OCI-LY1 (cell line): ENCODE measurements at regions not wholly inside any gene's neighbourhood (a gene's known extent, or its start where the extent isn't known, plus 50 kb on each side); places are given as distances from the start of the nearest gene placed in this dataset.

Experiments used
- H2AFZ ChIP-seq: fragments of 200-600 bp; sonication (generic), shearing (Covaris generic); 2 replicates; pipeline ENCODE4 v1.6.0; 2014; ENCODE audit warnings: antibody characterized with exemption, mild to moderate bottlenecking, low read length
- H3F3A ChIP-seq: fragments of 200-600 bp; sonication (generic), shearing (Covaris generic); 2 replicates; pipeline ENCODE4 v1.6.0; 2014; ENCODE audit warnings: mild to moderate bottlenecking, antibody characterized with exemption, low read length, moderate library complexity; ENCODE audit not compliant: insufficient read depth
- H3K27ac ChIP-seq: fragments of 200-600 bp; sonication (generic); 2 replicates; pipeline ENCODE4 v1.5.1; 2014; ENCODE audit warnings: low read length, mixed run types, mild to moderate bottlenecking, low read depth; ENCODE audit not compliant: poor library complexity, severe bottlenecking
- H3K27me3 ChIP-seq: fragments of 200-600 bp; sonication (generic); 2 replicates; pipeline ENCODE4 v1.6.0; 2014; ENCODE audit warnings: antibody characterized with exemption, mild to moderate bottlenecking, low read length, moderate library complexity; ENCODE audit not compliant: insufficient read depth
- H3K36me3 ChIP-seq: fragments of 200-600 bp; sonication (generic); 2 replicates; pipeline ENCODE4 v1.6.1; 2014; ENCODE audit warnings: mild to moderate bottlenecking, antibody characterized with exemption, low read length, moderate library complexity, mixed read lengths; ENCODE audit not compliant: insufficient read depth
- H3K4me1 ChIP-seq: fragments of 200-600 bp; sonication (generic); 2 replicates; pipeline ENCODE4 v1.5.1; 2014; ENCODE audit warnings: mild to moderate bottlenecking, low read length, moderate library complexity; ENCODE audit not compliant: insufficient read depth, severe bottlenecking
- H3K4me2 ChIP-seq: fragments of 200-600 bp; sonication (generic), shearing (Covaris generic); 2 replicates; pipeline ENCODE4 v1.6.1; 2014; ENCODE audit warnings: low read length
- H3K4me3 ChIP-seq: fragments of 200-600 bp; sonication (generic); 2 replicates; pipeline ENCODE4 v1.5.1; 2014; ENCODE audit warnings: low read length, low read depth, mild to moderate bottlenecking, mixed read lengths; ENCODE audit not compliant: poor library complexity, severe bottlenecking
- H3K79me2 ChIP-seq: fragments of 200-600 bp; shearing (Covaris generic); 2 replicates; pipeline ENCODE4 v1.6.1; 2016; ENCODE audit warnings: mixed run types, low read length, mixed read lengths; ENCODE audit not compliant: insufficient read depth
- H3K9ac ChIP-seq: fragments of 200-600 bp; sonication (generic), shearing (Covaris generic); 2 replicates; pipeline ENCODE4 v1.6.1; 2014; ENCODE audit warnings: mild to moderate bottlenecking, low read length, mixed read lengths
- H3K9me2 ChIP-seq: fragments of 200-600 bp; sonication (generic), shearing (Covaris generic); 2 replicates; pipeline ENCODE4 v1.6.1; 2014; ENCODE audit warnings: low read depth, mild to moderate bottlenecking, low read length, mixed read lengths
- H3K9me3 ChIP-seq: fragments of 200-600 bp; shearing (Covaris generic); 2 replicates; pipeline ENCODE4 v1.6.1; 2014; ENCODE audit warnings: low read length, mixed read lengths
- H4K20me1 ChIP-seq: fragments of 200-600 bp; sonication (generic), shearing (Covaris generic); 2 replicates; pipeline ENCODE4 v1.6.0; 2016; ENCODE audit warnings: mild to moderate bottlenecking, low read length; ENCODE audit not compliant: insufficient read depth
- EZH2 ChIP-seq: fragments of 200-600 bp; sonication (generic), shearing (Covaris generic); IDR thresholded peaks from 2 replicates; pipeline ENCODE4 v1.8.0; 2017; ENCODE audit warnings: borderline replicate concordance, mixed run types, mild to moderate bottlenecking, antibody characterized with exemption, low read length, moderate library complexity, mixed read lengths
- TF ChIP-seq, protein P1 (sequence below): fragments of 200-600 bp; sonication (generic), shearing (Covaris generic); IDR thresholded peaks from 2 replicates; pipeline ENCODE4 v1.5.1; 2017; ENCODE audit warnings: mild to moderate bottlenecking, antibody characterized with exemption, low read length, moderate library complexity, mixed read lengths

DNA sequence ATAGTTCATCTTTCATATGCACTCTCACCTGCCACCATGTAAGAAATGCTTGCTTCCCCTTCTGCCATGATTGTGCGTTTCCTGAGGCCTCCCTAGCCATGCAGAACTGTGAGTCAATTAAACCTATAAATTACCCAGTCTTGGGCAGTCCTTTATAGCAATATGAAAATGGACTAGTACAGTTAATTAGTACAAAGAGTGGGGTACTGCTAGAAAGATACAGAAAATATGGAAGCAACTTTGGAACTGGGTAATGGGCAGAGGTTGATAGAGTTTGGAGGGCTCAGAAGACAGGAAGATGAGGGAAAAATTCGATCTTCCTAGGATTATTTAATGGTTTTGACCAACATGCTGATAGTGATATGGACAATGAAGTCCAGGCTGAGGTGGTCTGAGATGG is 246.9 kb downstream of the CGGBP1 start:
- Histone ChIP-seq H3K9me2 (no peaks in the 10 kb centered on the region), H3K36me3 (no peaks in the 10 kb centered on the region), H3K4me3 (no peak overlapping the region), H3K27me3 (no peaks in the 10 kb centered on the region), H3F3A (no peaks in the 10 kb centered on the region), H3K4me1 (no peaks in the 10 kb centered on the region), H3K9ac (no peak overlapping the region), H2AFZ (no peak overlapping the region), H3K4me2 (no peak overlapping the region), H3K9me3 (no peaks in the 10 kb centered on the region), H3K79me2 (no peaks in the 10 kb centered on the region), H4K20me1 (no peaks in the 10 kb centered on the region), H3K27ac (no peak overlapping the region)
- no peak for TF ChIP-seq EZH2
- TF ChIP-seq, protein P1, sequence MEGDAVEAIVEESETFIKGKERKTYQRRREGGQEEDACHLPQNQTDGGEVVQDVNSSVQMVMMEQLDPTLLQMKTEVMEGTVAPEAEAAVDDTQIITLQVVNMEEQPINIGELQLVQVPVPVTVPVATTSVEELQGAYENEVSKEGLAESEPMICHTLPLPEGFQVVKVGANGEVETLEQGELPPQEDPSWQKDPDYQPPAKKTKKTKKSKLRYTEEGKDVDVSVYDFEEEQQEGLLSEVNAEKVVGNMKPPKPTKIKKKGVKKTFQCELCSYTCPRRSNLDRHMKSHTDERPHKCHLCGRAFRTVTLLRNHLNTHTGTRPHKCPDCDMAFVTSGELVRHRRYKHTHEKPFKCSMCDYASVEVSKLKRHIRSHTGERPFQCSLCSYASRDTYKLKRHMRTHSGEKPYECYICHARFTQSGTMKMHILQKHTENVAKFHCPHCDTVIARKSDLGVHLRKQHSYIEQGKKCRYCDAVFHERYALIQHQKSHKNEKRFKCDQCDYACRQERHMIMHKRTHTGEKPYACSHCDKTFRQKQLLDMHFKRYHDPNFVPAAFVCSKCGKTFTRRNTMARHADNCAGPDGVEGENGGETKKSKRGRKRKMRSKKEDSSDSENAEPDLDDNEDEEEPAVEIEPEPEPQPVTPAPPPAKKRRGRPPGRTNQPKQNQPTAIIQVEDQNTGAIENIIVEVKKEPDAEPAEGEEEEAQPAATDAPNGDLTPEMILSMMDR = no peak

DNA sequence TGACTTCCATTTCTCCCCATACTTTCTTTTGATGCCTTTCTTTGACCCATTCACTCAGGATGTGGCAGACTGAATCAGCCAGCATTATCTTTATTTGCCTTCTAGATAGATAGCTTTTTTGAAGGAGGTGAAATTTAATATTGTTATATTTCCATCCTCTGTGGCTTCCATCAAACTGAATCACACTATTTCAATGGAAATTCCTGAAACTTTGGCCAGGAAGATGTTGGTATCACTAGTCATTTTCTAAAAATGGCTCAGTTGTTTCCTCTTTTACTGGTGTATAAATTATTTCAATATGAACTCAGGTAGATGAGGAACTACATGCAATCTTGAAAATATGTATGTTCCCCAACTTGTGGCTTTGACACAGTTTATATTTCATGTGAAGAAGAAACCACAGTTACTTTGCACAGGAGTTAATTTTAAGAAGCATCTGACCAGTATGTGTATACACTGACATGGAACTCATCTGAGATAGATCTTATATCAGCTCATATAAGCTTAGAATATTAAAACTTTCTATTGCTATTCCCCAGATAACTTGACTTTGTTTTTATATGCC is 248.3 kb downstream of the CGGBP1 start:
- Histone ChIP-seq H3K79me2 (no peaks in the 10 kb centered on the region), H3K27me3 (no peaks in the 10 kb centered on the region), H3K9me2 (no peaks in the 10 kb centered on the region), H4K20me1 (no peaks in the 10 kb centered on the region), H3K4me2 (no peak overlapping the region), H2AFZ (no peak overlapping the region), H3K9me3 (no peaks in the 10 kb centered on the region), H3F3A (no peaks in the 10 kb centered on the region), H3K36me3 (no peaks in the 10 kb centered on the region), H3K27ac (no peak overlapping the region), H3K4me1 (no peaks in the 10 kb centered on the region), H3K9ac (no peak overlapping the region), H3K4me3 (no peak overlapping the region)
- no peak for TF ChIP-seq EZH2
- TF ChIP-seq, protein P1 = no peak

DNA sequence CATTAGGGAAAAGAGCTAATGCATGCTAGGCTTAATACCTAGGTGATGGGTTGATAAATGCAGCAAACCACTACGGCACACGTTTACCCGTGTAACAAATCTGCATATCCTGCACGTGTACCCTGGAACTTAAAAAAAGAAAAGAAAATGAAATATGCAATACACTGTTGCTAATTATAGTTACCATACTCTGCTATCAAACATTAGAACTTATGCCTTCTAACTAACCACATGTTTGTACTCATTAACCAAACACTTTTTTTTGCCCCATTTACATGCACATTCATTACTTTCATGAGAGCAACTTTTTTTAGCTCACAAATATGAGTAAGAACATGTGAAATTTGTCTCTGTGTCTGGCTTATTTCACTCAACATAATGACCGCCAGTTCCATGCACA is 253.1 kb downstream of the CGGBP1 start:
- Histone ChIP-seq H3K4me2 (no peak overlapping the region), H4K20me1 (no peaks in the 10 kb centered on the region), H3K4me3 (no peak overlapping the region), H3F3A (no peaks in the 10 kb centered on the region), H3K9ac (no peak overlapping the region), H3K27ac (no peak overlapping the region), H3K9me2 (no peaks in the 10 kb centered on the region), H3K27me3 (no peaks in the 10 kb centered on the region), H3K79me2 (no peaks in the 10 kb centered on the region), H3K9me3 (no peaks in the 10 kb centered on the region), H2AFZ (no peak overlapping the region), H3K4me1 (no peaks in the 10 kb centered on the region), H3K36me3 (no peaks in the 10 kb centered on the region)
- TF ChIP-seq, protein P1 = no peak
- TF ChIP-seq EZH2 = no peak
